ENCODE measurements at regions not wholly inside any gene's neighbourhood (a gene's known extent, or its start where the extent isn't known, plus 50 kb on each side); places are given as distances from the start of the nearest gene placed in this dataset.

GRCh38 chr7:94183289-94183749, 179.2 kb upstream of the BET1 start:
- intact Hi-C loops (cut with DNase I) = loop anchor here in 1 of 10 donors (10.0 kb wide), 1 partner anchor 289 kb away; the partner anchor contains the start of gene TFPI2

GRCh38 chr7:94183891-94184290, 179.7 kb upstream of the BET1 start:
- no peak for DNase-seq
- Histone ChIP-seq H3K27me3 (no peaks in the 10 kb centered on the region), H3K9me3 (no peaks in the 10 kb centered on the region), H3K27ac (peak overlapping the region in 11 of 12 donors; percentile 6 to 89 (median 74)), H3K36me3 (no peaks in the 10 kb centered on the region), H3K4me3 (no peak overlapping the region), H3K4me1 (peaks cover 0 to 20% (median 7%) of the 10 kb centered on the region in 12 donors)
- WGBS, 4 donors = 64 to 76% (median 71%) methylated on average over 3 of the region's 3 CpGs
- no peak for ATAC-seq
- intact Hi-C loops (cut with DNase I) = loop anchor here in 1 of 10 donors (10.0 kb wide), 1 partner anchor 289 kb away; the partner anchor contains the start of gene TFPI2
- TF ChIP-seq CTCF (IDR thresholded peaks at IDR 0.05) (no peak), POLR2A (IDR thresholded peaks at IDR 0.05) (no peak)

More at GRCh38 chr7:94183289-94183749, 179.2 kb upstream of the BET1 start:
- Histone ChIP-seq H3K27ac (peak overlapping the region; percentile 27 to 89 (median 73)), H3K27me3 (no peaks in the 10 kb centered on the region), H3K36me3 (no peaks in the 10 kb centered on the region), H3K4me1 (peaks cover 0 to 20% (median 7%) of the 10 kb centered on the region in 12 donors), H3K4me3 (no peak overlapping the region), H3K9me3 (no peaks in the 10 kb centered on the region)
- WGBS, 4 donors = 27 to 43% (median 33%) methylated on average over 2 of the region's 2 CpGs
- ATAC-seq (peak; percentile 78 to 98 (median 93)), DNase-seq (peak in 4 of 5 donors; percentile 15 to 55 (median 30))
- no peak for TF ChIP-seq POLR2A (IDR thresholded peaks at IDR 0.05)
- TF ChIP-seq CTCF (IDR thresholded peaks at IDR 0.05) = no peak

- intact Hi-C loops (cut with DNase I) = loop anchor here in 1 of 10 donors (10.0 kb wide), 1 partner anchor 294 kb away; the partner anchor contains the start of gene TFPI2
Observed at GRCh38 chr7:94188350-94188749, 184.2 kb upstream of the BET1 start.

More at GRCh38 chr7:94188350-94188749, 184.2 kb upstream of the BET1 start:
- Histone ChIP-seq H3K4me3 (no peak overlapping the region), H3K27me3 (no peaks in the 10 kb centered on the region), H3K9me3 (peaks cover 0 to 8% (median 0%) of the 10 kb centered on the region in 12 donors), H3K4me1 (peaks cover 0 to 17% (median 5%) of the 10 kb centered on the region in 12 donors), H3K36me3 (no peaks in the 10 kb centered on the region), H3K27ac (no peak overlapping the region)
- 95 to 98% (median 97%) methylated on average over 2 of the region's 2 CpGs for WGBS, 4 donors
- DNase-seq = no peak
- ATAC-seq = no peak
- no peak for TF ChIP-seq CTCF (IDR thresholded peaks at IDR 0.05)
